ENCODE measurements at regions not wholly inside any gene's neighbourhood (a gene's known extent, or its start where the extent isn't known, plus 50 kb on each side); places are given as distances from the start of the nearest gene placed in this dataset.

GRCh38 chr2:155026651-155027174 is 328.2 kb downstream of the KCNJ3 start:
- TF ChIP-seq POLR2A (IDR thresholded peaks at IDR 0.05) (no peak), CTCF (IDR thresholded peaks at IDR 0.05) (no peak), EP300 (IDR thresholded peaks at IDR 0.05) (no peak)

Measured in ovary (tissue), 3 donors.